Activated B cell treated with CpG ODN at 0.5 μM for 24 hours (primary cell): ENCODE measurements at regions not wholly inside any gene's neighbourhood (a gene's known extent, or its start where the extent isn't known, plus 50 kb on each side); places are given as distances from the start of the nearest gene placed in this dataset.

Source experiments
- ATAC-seq: fragments of 200-7000 bp; cut with Tn5 transposase; one replicate; pipeline ENCODE4 v1.10.0; 2021; ENCODE audit warnings: low read depth, mild to moderate bottlenecking, moderate library complexity
- CTCF ChIA-PET: fragments of 350-600 bp; sonication (Branson Sonifier 250); formaldehyde crosslinking; loops from one replicate; lab custom pipeline; 2021; ENCODE audit warnings: antibody characterized with exemption; lab: Charles Lee
- POLR2A ChIA-PET: fragments of 350-600 bp; sonication (Branson Sonifier 250); formaldehyde crosslinking; loops from one replicate; lab custom pipeline; 2021; ENCODE audit warnings: antibody characterized with exemption; lab: Charles Lee
- DNase-seq: peaks from one replicate; pipeline ENCODE4 v3.0.0; 2022
- H3K27ac Mint-ChIP-seq: one replicate; pipeline ENCODE4 v1.8.0; 2020; ENCODE audit warnings: mixed read lengths
- H3K27me3 Mint-ChIP-seq: one replicate; pipeline ENCODE4 v1.8.0; 2021; ENCODE audit warnings: mixed read lengths
- H3K36me3 Mint-ChIP-seq: one replicate; pipeline ENCODE4 v1.8.0; 2021; ENCODE audit warnings: low read depth, mixed read lengths
- H3K4me1 Mint-ChIP-seq: one replicate; pipeline ENCODE4 v1.8.0; 2021; ENCODE audit warnings: mixed read lengths
- H3K4me3 Mint-ChIP-seq: one replicate; pipeline ENCODE4 v1.8.0; 2020; ENCODE audit warnings: mild to moderate bottlenecking, mixed read lengths
- H3K9me3 Mint-ChIP-seq: one replicate; pipeline ENCODE4 v1.8.0; 2020; ENCODE audit warnings: mixed read lengths
- intact Hi-C: fragments of 100-400 bp; cut with micrococcal nuclease; formaldehyde crosslinking; loops from one replicate; pipeline ENCODE4 v1.15.1; 2024
- TF ChIP-seq, protein P1 (sequence below): fragments of 200-600 bp; IDR thresholded peaks from one replicate; pipeline ENCODE4 v1.8.0; 2022; ENCODE audit warnings: antibody characterized with exemption, mild to moderate bottlenecking

DNA sequence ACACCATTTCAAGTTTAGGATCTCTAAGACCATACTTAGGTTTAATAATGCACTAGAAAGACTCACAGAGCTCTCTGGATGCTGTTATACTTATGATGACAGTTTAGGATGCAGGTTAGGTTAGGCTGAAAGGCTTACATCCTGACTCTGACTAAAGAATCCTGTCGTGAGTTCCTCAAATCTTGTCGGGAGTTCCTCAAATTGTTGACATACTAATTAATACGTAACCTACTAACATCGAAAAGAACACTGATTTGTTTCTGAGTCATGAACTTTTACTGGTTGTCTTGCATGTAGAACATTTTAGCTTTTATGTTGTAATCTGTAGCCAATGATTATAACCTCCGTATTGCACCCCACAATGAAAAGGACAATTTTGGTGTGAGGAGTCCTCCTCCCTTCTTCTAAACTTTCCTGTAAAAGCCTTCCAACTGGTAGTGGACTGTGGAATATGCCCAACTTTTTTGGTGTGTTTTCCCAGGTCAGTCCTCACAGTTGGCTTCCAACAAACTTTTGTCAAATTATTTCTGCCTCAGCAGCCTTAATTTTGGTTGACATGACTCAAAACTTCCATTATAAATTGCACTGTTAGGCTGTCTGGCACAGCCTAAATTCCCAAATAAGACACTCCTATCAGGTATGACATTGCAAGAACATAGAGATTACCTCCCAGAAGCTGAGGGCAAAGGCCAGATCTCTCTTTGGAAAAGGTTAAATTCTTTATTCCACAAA, 107.9 kb upstream of the PALMD start:
- no peak overlapping the region for H3K27ac Mint-ChIP-seq
- intact Hi-C loops = loop anchor here (5.0 kb wide), 1 partner anchor 1206 kb away; no protein-coding TSS in a partner anchor
- no peaks in the 10 kb centered on the region for H3K4me1 Mint-ChIP-seq
- ATAC-seq = no peak
- POLR2A ChIA-PET = no interaction called here
- no peaks in the 10 kb centered on the region for H3K9me3 Mint-ChIP-seq
- TF ChIP-seq, protein P1, sequence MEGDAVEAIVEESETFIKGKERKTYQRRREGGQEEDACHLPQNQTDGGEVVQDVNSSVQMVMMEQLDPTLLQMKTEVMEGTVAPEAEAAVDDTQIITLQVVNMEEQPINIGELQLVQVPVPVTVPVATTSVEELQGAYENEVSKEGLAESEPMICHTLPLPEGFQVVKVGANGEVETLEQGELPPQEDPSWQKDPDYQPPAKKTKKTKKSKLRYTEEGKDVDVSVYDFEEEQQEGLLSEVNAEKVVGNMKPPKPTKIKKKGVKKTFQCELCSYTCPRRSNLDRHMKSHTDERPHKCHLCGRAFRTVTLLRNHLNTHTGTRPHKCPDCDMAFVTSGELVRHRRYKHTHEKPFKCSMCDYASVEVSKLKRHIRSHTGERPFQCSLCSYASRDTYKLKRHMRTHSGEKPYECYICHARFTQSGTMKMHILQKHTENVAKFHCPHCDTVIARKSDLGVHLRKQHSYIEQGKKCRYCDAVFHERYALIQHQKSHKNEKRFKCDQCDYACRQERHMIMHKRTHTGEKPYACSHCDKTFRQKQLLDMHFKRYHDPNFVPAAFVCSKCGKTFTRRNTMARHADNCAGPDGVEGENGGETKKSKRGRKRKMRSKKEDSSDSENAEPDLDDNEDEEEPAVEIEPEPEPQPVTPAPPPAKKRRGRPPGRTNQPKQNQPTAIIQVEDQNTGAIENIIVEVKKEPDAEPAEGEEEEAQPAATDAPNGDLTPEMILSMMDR = no peak
- no peak overlapping the region for H3K4me3 Mint-ChIP-seq
- CTCF ChIA-PET = no interaction called here
- no peak for DNase-seq
- H3K27me3 Mint-ChIP-seq = no peaks in the 10 kb centered on the region
- no peaks in the 10 kb centered on the region for H3K36me3 Mint-ChIP-seq

DNA sequence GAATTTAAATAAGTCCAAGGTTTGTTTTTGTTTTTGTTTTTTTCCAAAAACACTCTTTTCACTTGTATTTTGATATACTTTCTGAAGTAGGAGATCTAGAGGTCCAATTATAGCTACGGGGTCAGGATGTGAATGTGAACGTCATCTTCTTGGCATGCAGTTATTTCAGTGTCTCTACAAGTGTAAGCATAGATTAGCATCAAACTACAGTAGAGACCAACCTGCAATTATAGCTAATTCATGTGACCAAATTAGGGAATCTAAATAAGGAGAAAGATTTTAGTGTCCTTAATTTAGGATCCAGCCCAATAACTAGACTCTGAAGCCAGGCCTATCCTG, 107.3 kb upstream of the PALMD start:
- ChIA-PET CTCF (no interaction called here), POLR2A (no interaction called here)
- H3K4me3 Mint-ChIP-seq = no peak overlapping the region

DNA sequence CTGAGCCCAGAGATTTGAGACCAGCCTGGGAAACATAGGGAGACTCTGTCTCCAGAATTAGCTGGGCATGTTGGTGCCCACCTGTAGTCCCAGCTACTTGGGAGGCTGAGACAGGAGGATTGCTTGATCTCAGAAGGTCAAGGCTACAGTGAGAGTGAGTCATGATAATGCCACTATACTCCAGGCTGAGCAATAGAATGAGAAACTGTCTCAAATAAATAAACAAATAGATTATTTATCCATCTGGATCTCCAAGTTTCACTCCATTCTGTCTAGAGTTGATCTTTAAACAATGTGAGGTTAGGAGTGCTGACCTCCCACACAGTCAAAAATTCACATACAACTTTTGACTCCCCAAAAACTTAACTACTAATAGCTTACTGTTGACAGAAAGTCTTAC, 106.8 kb upstream of the PALMD start:
- TF ChIP-seq, protein P1 = no peak

More for the DNA sequence above, 107.3 kb upstream of the PALMD start:
- no peak for DNase-seq
- Mint-ChIP-seq H3K27ac (no peak overlapping the region), H3K9me3 (no peaks in the 10 kb centered on the region), H3K36me3 (no peaks in the 10 kb centered on the region), H3K4me1 (no peaks in the 10 kb centered on the region), H3K27me3 (no peaks in the 10 kb centered on the region)
- intact Hi-C loops = loop anchor here (5.0 kb wide), 1 partner anchor 1206 kb away; no protein-coding TSS in a partner anchor
- TF ChIP-seq, protein P1 = no peak
- ATAC-seq = no peak

DNA sequence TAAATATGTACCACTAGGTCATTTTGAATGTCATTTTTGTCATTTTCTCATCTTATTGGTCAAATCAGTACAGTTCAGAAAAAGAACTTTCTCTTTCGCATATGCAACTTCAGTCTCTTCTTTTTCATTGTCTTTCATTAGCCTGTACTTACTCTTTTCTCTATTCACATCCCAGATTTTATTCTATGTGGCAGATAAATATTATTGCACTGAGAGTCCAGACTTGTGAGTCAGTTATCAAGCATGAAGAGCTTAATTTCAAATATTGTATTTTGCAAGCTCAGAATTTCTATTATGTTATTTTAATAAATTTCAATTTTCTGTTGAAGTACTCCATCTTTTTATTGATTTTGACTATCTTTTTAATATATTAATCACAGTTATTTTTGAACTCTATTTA, 105.2 kb upstream of the PALMD start:
- CTCF ChIA-PET = no interaction called here
- H3K4me1 Mint-ChIP-seq = no peaks in the 10 kb centered on the region
- POLR2A ChIA-PET = no interaction called here
- no peaks in the 10 kb centered on the region for H3K9me3 Mint-ChIP-seq
- intact Hi-C loops = no loop called here
- no peaks in the 10 kb centered on the region for H3K36me3 Mint-ChIP-seq
- H3K27me3 Mint-ChIP-seq = no peaks in the 10 kb centered on the region
- DNase-seq (no peak), ATAC-seq (no peak)
- H3K4me3 Mint-ChIP-seq = no peak overlapping the region
- H3K27ac Mint-ChIP-seq = no peak overlapping the region
- TF ChIP-seq, protein P1 = no peak

More for the DNA sequence above, 106.8 kb upstream of the PALMD start:
- intact Hi-C loops = loop anchor here (5.0 kb wide), 1 partner anchor 1207 kb away; no protein-coding TSS in a partner anchor
- H3K27ac Mint-ChIP-seq = no peak overlapping the region
- no peak for ATAC-seq
- POLR2A ChIA-PET = no interaction called here
- no peaks in the 10 kb centered on the region for H3K27me3 Mint-ChIP-seq
- H3K4me1 Mint-ChIP-seq = no peaks in the 10 kb centered on the region
- no peak overlapping the region for H3K4me3 Mint-ChIP-seq
- H3K36me3 Mint-ChIP-seq = no peaks in the 10 kb centered on the region
- no peaks in the 10 kb centered on the region for H3K9me3 Mint-ChIP-seq
- no peak for DNase-seq
- CTCF ChIA-PET = no interaction called here

DNA sequence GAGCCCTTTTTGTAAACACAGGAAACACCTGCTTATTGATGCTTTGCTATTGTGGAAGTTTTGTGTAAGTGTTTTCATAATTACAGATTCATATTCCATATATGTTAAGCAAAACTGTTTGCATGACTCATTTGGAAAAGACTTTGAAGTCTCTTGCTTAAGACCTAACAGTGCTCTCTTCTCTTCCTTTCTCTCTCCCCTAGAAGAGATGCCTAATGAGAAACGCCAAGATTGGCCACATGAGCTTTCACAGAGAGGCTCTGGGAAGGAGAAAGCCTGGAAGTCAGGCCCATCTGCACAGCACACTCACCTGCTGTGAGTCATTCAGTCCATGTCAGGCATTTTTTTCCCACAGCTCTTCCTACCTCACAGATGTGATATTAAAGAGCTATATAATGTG, 101.6 kb upstream of the PALMD start:
- POLR2A ChIA-PET = no interaction called here
- CTCF ChIA-PET = no interaction called here
- TF ChIP-seq, protein P1 = no peak
- ATAC-seq = no peak
- Mint-ChIP-seq H3K4me3 (no peak overlapping the region), H3K36me3 (no peaks in the 10 kb centered on the region), H3K27me3 (no peaks in the 10 kb centered on the region), H3K27ac (no peak overlapping the region), H3K9me3 (no peaks in the 10 kb centered on the region), H3K4me1 (no peaks in the 10 kb centered on the region)
- DNase-seq = no peak
- intact Hi-C loops = no loop called here
